Vagina (tissue), 2 donors: ENCODE measurements at regions not wholly inside any gene's neighbourhood (a gene's known extent, or its start where the extent isn't known, plus 50 kb on each side); places are given as distances from the start of the nearest gene placed in this dataset.

ENCODE experiments used
- POLR2A ChIP-seq, 2 donors: fragments of 450-650 bp; IDR thresholded peaks; one replicate each; pipeline ENCODE4 v1.6.1; 2017; ENCODE audit warnings: antibody characterized with exemption in 2 of 2, mild to moderate bottlenecking in 2 of 2, moderate library complexity in 2 of 2
- POLR2AphosphoS5 ChIP-seq, 2 donors: sonication (generic); formaldehyde crosslinking; IDR thresholded peaks; one replicate each; pipeline ENCODE4 v1.9.0; 2017; ENCODE audit warnings: antibody characterized with exemption in 2 of 2, mild to moderate bottlenecking in 2 of 2, low read depth in 1 of 2; ENCODE audit not compliant: insufficient read depth in 1 of 2
- TF ChIP-seq, protein P1 (sequence below), 3 experiments: fragments of 450-650 bp in 2 of 3; fragments of 200-600 bp in 1 of 3; sonication (generic) in 1 of 3; IDR thresholded peaks; one replicate each; pipeline ENCODE4 v1.5.1; 2017 to 2019; ENCODE audit warnings: antibody characterized with exemption in 3 of 3, mild to moderate bottlenecking in 2 of 3, moderate library complexity in 2 of 3

DNA sequence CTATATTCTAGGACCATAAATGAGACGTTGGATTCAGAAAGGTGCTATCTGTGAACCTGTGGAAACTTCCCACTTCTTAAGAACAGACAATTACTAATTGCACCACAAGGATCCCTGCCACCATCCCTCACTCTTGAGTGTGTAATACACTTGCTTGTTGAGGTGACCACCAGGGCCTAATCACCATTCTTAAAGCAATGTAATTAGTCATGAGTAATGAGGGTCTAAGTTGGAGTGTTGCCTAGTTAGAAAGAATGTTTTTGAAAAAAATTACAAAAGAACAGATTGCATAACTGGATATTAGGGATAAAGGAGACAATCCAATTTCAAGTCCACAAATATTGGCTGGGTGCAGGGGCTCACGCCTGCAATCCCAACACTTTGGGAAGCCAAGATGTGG, 56.9 kb upstream of the TRIO start:
- TF ChIP-seq, protein P1, sequence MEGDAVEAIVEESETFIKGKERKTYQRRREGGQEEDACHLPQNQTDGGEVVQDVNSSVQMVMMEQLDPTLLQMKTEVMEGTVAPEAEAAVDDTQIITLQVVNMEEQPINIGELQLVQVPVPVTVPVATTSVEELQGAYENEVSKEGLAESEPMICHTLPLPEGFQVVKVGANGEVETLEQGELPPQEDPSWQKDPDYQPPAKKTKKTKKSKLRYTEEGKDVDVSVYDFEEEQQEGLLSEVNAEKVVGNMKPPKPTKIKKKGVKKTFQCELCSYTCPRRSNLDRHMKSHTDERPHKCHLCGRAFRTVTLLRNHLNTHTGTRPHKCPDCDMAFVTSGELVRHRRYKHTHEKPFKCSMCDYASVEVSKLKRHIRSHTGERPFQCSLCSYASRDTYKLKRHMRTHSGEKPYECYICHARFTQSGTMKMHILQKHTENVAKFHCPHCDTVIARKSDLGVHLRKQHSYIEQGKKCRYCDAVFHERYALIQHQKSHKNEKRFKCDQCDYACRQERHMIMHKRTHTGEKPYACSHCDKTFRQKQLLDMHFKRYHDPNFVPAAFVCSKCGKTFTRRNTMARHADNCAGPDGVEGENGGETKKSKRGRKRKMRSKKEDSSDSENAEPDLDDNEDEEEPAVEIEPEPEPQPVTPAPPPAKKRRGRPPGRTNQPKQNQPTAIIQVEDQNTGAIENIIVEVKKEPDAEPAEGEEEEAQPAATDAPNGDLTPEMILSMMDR (IDR thresholded peaks at IDR 0.05) = no peak
- TF ChIP-seq POLR2A (IDR thresholded peaks at IDR 0.05) = no peak
- TF ChIP-seq POLR2AphosphoS5 (IDR thresholded peaks at IDR 0.05; ENCODE audit: insufficient read depth in 1 of 2, low read depth in 1 of 2) = no peak
